GM18951 (cell line): ENCODE measurements at regions not wholly inside any gene's neighbourhood (a gene's known extent, or its start where the extent isn't known, plus 50 kb on each side); places are given as distances from the start of the nearest gene placed in this dataset.

ENCODE experiments used
- POLR2A ChIP-seq: IDR thresholded peaks from 4 replicates; pipeline ENCODE4 v1.6.1; 2011; ENCODE audit warnings: mild to moderate bottlenecking; ENCODE audit not compliant: insufficient read length, insufficient read depth; ENCODE audit errors: extremely low read depth
- in situ Hi-C: fragments of 300-500 bp; cut with MboI; formaldehyde crosslinking; loops from one replicate; pipeline ENCODE4 v1.12.0; 2022; ENCODE audit warnings: low sequenced_read_pairs, mixed read lengths, inconsistent platforms; ENCODE audit not compliant: unreplicated experiment

DNA sequence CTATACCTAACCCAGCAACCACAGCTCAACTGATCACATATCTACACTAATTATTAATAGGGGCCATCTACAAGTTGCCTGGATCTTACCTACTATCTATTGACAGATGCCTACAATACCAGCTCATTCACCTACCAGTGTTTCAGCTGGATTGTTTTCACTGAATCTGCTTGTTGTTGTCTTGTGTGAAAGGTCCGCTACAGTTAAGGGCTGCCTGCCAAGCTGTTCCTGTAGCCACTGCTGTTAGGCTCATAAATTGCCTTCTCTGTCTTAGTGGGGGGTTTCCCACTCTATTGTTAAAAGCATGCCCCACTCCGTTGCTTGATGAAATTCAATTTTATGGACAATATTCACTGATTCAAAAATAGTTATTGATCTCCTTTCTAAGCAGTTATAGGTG lies 199.7 kb upstream of the TMPRSS15 start:
- no peak for TF ChIP-seq POLR2A
- in situ Hi-C loops = no loop called here

DNA sequence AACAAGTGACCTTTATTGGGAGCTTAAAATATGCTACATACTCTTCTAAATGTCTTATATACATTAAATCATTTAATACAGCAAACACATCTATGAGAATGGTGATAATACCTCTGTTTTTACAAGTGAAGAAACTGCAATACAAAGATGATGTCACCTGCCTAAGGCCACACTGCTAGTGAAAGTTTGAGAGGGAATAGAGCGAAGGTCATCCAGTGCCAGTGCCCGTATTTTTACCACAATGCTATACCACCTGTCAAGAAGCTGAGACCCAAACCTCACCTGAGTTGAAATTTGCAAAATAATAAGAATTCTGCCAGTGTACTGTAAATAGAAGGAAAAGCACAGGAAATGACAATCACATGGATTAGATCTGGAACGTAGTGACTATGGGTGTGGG lies 200.4 kb upstream of the TMPRSS15 start:
- in situ Hi-C loops = no loop called here
- no peak for TF ChIP-seq POLR2A

- no peak for TF ChIP-seq POLR2A
- in situ Hi-C loops = no loop called here
These were observed 204.6 kb upstream of the TMPRSS15 start for GRCh38 chr21:18608226-18608625.

DNA sequence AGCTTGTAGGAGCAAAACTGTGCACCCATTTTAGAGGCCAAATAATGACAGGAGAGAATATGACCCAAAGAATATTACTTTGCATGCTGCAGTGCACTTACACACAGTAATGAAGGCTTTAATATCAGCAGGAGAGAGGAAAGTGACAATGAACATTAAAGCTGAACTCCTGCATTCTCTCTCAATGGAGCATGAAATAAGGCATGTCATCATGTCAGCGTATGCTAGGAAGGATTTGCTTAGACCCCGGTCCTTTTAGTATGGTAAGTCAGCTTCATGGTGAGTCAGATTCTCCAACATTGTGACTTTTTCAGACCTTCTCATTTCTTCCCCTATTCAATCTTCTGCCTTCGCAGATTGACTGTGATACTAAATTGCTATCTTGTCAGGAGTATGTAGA lies 210.7 kb upstream of the TMPRSS15 start:
- in situ Hi-C loops = no loop called here
- no peak for TF ChIP-seq POLR2A

DNA sequence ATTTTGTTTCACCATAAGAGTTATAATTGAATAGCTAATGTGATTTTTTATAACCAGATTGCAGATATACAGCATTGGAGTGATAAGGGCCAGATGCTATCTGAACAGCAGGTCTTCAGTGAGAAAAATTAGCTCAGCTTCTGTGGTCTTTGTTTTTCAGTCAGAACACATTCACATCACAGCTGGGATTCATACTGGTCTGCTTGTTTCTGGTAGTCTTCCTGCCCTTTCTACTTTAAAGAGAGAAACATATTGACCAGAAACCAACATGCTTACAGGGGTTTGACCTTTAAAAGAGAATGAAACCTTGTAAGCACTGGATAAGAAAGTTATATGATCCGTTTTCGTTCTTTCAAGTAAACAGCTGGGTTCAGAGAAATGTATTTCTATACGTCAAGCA lies 213.7 kb upstream of the TMPRSS15 start:
- TF ChIP-seq POLR2A = no peak
- in situ Hi-C loops = no loop called here

- no peak for TF ChIP-seq POLR2A
- in situ Hi-C loops = no loop called here
These were observed 216.9 kb upstream of the TMPRSS15 start for GRCh38 chr21:18620436-18620835.

DNA sequence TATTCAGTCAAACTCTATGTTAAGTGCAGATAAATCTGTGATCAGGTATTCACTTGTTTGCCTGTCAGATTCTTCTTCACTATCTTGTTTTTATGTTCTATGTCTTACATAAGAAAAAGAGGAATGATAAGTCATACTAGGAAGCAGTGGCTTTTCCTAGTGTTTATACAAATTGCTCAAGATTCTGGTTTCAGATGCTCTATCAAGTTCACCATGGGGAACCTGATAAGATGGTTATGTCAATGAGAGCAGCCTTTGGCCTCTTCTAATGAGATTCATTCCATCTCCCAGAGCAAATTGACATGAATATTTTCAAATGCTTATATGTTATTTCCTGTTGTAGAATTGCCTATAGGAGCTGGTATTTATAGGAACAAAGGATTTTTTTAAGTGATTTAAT lies 218.8 kb upstream of the TMPRSS15 start:
- in situ Hi-C loops = no loop called here

GRCh38 chr21:18630446-18630845 lies 226.9 kb upstream of the TMPRSS15 start:
- in situ Hi-C loops = no loop called here
- no peak for TF ChIP-seq POLR2A

More for the DNA sequence above, 218.8 kb upstream of the TMPRSS15 start:
- no peak for TF ChIP-seq POLR2A

- in situ Hi-C loops = no loop called here
- TF ChIP-seq POLR2A = no peak
These were observed 233.3 kb upstream of the TMPRSS15 start for GRCh38 chr21:18636897-18637296.

DNA sequence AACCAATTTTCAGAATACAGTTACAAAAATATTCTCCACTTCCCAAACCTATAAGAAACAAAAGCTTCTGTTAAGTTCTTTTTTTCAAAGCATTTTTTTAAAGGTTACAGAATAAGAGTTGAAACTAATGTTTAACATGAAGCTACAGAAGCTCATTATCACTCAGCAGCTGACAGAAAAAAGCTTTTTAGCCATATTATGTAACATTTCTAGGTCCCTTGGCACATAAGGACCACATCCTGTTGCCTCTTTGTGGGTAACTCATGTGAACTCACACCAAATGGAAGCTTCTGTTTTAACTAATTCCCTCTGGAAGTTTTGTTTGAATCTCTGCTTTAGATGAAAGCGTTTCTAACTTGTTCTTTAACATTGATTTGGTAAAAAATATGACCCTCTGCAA lies 242.5 kb upstream of the TMPRSS15 start:
- TF ChIP-seq POLR2A = no peak
- in situ Hi-C loops = no loop called here

DNA sequence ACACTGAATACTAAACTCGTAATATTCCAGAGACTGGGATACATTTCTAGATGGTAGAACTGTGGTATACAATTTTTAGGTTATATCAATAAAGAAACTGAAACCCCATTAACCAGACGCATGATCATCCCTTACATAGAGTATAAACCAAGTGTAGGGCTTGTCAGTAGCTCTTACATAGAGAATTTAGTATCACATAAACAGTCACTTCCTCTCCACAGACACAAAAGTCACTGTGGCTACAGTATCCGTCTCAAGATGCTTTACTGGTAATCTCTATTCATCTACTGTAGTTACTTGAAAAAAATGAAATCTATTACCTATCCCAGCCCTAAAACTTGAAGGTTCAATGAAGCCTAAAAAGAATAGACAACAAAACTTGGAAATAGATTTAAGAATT lies 252.3 kb upstream of the TMPRSS15 start:
- in situ Hi-C loops = no loop called here
- no peak for TF ChIP-seq POLR2A

DNA sequence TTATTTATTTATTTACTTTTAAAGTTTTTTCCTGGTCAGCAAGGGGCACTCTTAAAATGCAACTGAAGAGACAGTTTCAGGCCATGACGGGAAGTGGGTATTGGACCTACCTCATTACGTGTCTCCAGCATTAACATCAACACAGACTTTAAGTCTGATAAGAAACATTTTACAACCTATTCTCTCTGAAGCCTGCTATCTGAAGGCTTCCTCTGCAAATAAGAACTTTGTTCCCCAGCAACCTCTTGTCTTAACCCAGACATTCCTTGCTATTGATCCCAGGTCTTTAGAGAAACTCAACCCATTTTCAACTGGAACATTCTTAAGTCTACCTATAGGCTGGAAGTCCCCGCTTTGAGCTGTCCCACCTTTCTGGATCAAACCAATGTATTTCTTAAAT lies 258.3 kb upstream of the TMPRSS15 start:
- TF ChIP-seq POLR2A = no peak
- in situ Hi-C loops = no loop called here

DNA sequence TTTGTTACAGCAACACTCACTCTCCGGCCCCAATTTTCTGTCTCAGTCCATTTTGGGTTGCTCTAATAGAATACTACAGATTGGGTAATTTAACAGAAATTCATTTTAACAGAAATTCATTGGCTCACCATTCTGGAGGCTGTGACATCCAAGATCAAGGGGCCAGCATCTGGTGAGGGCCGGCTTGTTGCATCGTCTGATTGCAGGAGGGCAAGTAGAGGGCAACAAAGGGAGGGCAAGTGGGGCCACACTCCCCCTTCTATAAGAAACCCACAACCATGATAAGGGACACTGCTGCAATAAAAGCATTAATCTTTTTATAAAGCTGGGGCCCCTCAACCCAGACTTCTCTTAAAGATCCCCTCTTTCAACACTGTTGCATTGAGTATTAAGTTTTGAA lies 260.1 kb upstream of the TMPRSS15 start:
- TF ChIP-seq POLR2A = no peak
- in situ Hi-C loops = no loop called here

DNA sequence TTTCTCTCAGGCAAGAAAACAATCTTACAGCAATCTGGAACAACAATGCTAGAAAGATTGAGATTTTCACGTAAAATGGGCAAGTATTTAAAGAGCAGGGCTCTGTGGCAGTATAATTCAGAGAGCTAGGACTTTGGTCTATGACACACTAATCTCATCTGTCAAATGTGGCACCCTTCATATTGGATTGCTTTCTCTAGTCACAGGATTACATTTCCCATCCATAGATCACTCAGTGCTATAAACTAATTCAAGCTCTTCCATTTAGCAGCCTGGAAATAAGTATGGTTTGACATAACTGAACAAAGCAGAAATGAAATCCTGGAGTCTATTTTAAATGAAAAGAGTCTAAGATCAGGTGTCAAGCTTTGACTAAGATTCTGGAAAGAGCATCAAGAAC lies 263.1 kb upstream of the TMPRSS15 start:
- TF ChIP-seq POLR2A = no peak
- in situ Hi-C loops = no loop called here

DNA sequence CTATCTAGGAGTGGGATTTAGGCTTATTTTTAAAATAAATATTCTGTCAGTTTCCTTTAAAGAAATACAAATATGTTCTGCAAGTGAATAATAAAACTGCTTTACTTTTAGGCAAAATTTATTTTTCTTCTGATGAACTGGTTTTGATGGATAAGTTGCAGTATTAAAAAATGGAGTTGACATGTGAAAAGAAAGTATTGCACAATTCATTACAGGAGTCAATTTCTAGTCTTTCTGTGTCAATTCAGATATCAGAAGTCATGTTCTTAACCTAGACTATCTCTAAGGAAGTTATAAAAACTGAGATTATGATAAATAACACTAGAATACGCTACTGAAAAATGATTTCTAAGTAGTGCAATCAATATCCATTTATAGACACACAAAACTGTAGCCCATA lies 270.2 kb upstream of the TMPRSS15 start:
- in situ Hi-C loops = no loop called here
- TF ChIP-seq POLR2A = no peak

DNA sequence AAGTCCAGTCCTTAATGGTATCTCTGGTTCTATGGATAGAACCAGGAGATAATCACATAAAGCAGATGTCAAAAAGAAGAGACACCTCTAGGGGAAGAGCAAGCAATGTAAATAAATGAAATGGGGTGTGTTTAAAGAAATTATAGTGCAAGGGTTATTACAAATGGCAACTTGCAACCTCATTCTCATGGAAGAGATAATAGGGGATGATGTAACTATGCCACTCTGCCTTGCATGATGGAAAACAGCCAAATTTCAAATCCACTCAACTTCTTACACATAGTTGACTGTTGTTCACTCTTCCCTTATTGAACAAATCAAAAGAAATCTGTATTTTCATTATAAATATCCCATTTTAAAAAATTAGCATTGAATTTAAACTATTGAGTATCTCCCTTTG lies 274.0 kb upstream of the TMPRSS15 start:
- in situ Hi-C loops = no loop called here
- TF ChIP-seq POLR2A = no peak

GRCh38 chr21:18705971-18706370 lies 302.4 kb upstream of the TMPRSS15 start:
- TF ChIP-seq POLR2A = no peak
- in situ Hi-C loops = no loop called here
